NCI-H526 (cell line): ENCODE measurements at regions not wholly inside any gene's neighbourhood (a gene's known extent, or its start where the extent isn't known, plus 50 kb on each side); places are given as distances from the start of the nearest gene placed in this dataset.

Source experiments
- DNase-seq, 2 experiments: peaks; one replicate each; lab custom pipeline; 2025; lab: John Stamatoyannopoulos, UW

DNA sequence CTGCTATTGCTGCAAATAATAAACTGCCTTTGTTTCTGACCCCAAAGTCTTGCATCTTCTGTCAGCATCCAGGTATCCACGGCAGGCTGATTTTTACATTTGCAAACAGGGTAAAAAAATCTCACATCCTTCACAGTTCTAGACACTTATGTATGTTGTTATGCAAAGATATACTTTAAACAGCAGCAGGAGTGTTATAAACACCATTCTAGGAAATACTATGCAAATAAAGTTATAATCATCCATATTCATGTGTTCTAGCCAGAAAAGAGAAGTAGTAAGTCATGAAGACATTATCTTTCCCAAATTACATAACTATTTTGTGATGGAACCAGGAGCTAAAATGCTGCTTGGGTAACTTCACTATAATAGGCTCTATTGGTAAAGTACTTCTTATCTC is 534.2 kb downstream of the LTN1 start:
- DNase-seq, result peak in 1 of 2 experiments; percentile 1

DNA sequence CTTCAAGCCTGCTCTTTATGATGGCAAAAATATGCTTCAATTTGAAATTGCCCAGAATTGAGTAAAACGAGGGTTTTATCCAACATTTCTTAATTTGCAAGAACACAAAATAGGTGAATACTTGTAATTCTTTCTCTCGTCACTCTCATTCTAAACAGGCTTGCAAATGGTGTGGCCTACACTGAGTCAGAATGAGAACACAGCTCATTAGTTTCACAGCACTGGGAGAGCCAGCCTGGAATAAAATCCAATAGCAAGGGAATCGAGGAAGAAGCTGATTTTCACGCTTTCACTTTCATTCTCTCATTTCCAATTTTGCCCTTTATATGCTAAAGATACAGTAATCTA is 537.5 kb downstream of the LTN1 start:
- DNase-seq, result no peak

DNA sequence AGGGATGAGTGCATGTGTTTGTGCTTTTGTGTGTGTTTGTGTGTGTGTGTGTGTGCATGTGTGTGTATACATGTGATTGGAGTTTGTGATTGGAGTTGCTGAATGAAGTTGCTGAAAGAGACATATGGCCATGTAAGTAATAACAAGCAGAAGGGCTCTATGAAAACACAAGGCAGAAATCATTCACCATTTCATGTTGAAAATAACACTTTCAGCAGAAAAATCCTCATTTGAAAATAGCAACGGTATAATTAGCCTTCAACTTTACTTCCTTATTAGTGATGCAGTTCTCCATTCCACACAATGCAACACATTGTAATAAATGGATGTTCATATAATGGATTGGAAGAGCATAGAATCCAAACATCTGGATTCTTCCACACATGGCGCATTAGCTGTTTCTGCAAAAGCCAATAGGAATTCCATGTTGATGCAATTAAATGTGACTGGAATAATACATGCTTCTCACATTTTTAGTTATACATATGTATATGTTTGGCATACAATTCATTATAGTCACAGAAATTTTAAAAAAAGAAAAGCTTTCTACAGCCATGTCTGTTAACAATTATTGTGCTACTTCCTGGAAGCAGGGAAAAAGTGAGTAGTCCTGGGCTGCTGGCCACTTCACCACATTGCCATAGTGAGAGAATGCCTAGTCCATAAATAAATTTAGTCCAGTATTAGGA is 538.0 kb downstream of the LTN1 start:
- no peak for DNase-seq

DNA sequence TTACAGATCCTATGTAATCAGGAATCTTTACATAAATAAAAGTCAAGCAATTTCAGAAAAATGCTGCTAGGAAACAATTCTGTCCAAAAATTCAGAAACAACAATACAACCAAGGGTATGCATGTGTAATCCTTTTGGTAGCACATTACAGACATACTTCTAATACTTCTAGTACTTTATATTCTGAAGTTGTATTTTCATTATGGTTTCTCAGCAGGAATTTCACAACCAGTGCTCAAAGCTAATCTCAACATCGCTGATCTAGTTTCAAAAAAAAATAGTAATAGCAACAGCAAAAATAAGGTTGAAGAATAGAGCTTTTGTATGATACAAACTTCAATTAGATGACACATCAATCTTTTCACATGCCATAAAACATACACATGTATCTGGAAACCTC is 545.2 kb downstream of the LTN1 start:
- no peak for DNase-seq

DNA sequence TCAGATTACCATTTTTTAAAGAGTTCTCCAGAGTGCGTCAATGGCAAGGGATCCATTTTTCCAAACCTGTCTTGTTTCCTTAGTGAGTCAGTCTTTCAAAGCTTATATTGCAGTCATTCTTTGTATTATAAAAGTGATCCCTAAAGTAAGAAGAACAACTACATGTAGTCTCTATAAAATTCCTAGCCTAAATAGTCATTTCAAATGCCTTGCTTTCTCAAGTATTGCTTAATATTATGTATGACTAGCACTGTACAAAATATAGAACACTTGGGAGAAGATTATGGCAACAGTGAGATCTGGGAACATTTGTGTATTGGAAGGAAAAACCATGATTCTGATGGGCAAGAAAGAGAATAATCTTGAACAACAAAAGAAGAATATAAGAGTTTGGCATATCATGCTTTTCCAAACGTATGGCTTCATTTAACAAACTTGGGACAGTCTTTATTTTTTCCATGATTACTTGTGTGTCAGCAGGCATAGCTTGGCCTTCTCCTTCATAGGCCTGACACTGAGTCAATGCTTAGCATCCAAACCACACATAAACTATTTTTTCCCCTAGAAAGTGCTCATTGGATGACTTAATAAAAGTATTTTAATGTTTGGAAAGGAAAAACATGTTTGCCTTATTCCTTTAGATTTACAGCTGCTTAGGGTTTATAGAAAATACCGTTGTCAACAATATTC is 547.4 kb downstream of the LTN1 start:
- no peak for DNase-seq

DNA sequence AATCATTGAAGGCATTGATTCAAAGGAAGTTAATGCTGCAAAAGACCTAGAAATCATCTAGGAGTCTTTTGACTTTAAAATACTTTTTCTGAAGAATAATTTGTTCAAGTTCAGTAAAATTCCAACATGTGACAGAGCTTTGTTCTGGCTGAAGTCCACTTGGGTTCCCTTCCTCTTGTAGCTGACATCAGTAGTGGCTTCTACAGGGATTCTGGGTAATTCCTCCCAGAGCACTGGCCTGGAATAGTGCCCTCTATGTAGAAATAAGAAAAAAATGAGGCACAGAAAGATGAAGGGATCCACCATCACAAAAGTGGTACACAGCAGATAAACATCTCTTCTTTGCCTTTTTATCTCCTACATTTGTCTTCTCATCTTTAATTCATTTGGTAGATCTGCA is 548.1 kb downstream of the LTN1 start:
- no peak for DNase-seq

DNA sequence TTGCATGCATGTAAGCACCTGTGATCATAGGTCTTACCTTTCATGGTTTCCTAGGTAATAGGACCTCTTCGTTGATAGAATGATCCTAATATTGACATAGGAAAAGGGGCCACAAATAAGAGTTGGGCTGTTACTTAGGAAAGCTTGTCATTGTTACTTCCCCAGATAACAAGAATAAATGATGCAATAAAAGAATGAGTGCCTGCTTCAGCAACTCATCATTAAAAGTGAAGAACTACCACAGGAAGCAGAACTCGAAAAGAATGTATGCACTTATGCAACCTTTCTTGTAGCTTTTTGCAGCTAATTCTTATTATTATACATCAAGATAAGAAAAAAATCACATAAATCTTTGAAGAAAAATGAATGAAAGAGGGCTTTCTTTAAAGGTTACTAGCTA is 548.6 kb downstream of the LTN1 start:
- DNase-seq, result peak in 1 of 2 experiments; percentile 0

DNA sequence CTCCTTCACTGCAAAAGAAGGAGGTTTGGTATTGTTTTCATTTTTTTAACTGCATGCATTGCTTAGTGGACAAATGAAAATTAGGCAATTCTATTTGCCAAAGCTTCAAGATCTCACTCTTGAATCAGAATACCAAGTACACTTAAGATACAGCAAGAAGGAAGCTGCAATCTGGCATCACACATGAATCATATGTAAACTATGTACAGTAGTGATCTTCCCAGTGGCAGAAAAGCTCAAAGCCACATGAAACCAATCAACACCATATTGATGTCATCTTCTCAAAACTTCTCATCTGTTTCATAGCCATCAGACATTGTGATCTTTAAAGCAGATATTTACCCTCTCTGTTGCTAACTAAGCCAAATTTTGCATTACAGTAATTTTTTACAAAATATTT is 550.1 kb downstream of the LTN1 start:
- DNase-seq, result no peak

DNA sequence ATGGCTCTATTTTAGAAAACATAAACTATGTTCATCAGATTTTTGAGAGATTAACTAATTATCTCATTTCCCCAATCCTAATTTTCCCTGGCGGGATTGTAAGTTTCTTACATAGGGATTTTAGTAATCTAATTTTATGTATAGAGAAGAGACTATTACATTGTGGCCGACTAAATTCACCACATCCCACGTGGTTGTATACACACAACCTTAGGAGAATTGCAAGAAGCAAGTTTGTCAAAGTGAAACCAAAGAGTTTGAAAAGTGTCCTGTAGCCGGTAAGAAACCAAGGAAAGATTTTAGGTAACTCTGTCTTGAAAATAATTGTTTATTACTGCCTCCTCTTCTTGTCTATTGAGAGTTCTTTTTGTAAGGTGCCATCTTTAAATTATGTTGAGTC is 550.6 kb downstream of the LTN1 start:
- DNase-seq, result no peak

DNA sequence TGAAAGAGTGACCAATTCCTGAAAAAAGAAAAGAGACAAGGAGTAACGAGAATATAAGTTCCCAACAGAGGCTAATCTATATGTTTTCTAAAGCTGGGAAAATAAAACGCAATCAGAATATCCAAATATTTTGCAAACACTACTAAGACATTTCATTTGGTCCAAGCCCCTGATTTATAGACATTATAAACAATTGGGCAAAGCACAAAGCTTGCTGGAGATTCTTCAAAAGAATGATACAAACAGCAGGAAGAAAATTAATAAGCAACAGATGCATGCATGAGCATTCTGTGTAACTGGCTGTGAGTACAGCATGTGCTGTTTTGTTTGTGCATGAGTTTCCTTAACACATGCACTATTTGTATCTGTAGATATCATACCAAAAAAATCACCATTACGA is 552.9 kb downstream of the LTN1 start:
- no peak for DNase-seq

DNA sequence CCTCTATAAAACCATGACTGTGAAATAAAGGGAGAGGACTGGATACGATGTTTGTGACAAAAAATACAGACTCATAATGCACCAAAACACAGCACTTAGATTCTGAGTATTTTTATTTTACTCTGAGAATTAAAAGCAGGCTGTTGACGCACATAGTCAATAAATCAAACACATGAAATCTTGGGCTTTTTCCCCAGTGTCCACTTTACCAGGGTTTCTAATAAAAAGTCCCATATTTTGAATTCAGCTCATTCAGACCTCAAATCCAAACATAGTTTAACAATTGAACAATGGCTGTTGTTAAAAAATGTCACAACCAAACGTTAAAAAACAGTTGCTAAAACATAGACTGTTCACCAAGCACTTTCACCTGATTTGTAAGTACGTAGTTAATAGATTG is 553.4 kb downstream of the LTN1 start:
- no peak for DNase-seq

DNA sequence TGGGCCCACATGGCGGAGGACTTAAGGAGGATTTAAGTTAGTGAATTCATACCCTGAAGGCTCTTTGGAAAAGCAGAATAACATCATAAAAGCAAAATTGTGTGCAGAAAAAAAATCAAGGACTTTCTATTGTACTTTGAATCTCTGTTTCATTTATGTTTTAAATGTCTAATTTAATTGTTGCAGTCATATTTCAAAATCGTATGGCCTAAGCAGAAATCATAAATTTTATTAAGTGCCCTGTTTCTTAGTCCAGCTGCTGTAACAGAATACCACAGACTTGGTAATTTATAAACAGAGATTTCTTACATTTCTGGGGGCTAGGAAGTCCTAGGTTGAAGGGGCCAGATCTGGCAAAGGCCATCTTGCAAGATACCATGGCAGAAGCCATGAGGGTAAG is 555.6 kb downstream of the LTN1 start:
- no peak for DNase-seq

DNA sequence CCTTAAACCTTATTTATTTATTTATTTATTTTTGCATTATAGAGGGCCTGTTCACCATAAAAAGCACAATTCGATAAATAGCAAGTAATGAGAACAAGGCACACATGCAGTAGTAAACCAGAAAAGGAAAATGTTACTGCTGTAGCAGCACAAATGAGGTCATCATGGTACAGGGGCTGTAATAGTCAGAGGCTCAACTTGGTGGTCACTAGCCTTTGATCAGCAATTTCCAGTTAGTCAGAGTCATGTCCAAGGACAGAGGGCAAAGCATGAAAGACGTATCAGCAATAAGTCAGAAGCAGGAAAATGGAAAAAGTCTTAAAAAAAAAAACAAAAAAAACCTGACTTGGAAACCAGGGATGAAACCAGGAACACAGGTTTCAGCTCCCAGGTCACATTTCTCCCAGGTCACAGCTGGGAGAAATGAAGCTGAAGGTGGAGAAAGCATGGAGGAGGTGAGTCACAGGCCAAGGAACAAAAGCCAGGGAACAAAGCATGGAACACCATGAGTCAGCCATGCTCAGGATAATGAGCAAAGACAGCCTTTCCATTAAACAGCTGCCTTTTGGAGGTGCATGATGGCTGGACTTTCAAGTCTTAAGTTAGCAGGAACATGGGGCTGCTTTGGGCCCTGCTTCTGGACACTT is 556.3 kb downstream of the LTN1 start:
- no peak for DNase-seq

DNA sequence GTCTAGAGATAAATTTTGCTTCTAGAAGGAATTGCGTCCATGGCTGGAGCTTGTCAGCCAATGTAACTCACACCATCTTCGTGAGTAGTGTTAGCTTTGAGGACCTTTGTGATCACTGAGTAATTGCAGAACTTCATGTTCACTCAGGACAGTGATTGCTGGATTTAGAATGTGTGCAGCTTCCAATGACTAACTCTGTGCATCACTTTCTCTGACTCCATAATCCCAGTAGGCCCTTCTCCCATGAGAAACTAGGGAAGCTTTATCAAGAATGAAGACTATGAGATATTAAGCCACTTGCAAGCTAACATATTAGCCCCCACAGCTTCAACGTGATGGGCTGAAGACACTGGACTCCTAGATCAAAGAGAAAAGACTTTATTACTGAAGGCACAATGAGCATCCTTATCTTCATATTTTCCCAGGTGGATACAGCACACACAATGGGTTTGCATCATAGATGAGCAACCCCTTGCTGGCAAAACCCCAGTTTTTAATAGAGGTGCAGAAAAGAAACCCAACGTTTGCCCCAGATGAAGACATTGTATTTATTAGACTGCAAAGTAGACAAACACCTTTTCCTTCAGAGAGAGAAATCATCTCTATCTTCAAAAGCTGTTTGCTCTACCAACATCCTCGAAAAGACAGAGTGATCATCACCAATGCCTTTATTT is 561.0 kb downstream of the LTN1 start:
- no peak for DNase-seq

DNA sequence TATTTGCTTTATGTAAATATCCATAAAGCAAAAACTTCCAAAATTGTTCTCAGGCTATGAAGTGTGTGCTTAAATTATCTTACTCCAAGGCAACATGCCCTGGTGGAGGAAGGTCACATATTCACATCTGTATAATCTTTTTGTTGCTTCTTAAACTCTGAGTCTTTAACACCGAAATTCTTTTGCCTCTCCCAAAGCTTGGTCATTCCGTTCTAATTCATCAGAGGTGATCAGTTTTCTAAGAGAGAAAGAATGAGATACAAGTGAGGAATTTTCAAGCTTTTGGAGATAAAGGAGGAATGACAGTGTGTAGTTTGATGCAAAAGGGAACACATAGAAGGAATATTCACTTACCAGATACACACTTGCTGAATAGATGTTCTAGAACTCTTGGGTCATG is 561.7 kb downstream of the LTN1 start:
- DNase-seq, result no peak

DNA sequence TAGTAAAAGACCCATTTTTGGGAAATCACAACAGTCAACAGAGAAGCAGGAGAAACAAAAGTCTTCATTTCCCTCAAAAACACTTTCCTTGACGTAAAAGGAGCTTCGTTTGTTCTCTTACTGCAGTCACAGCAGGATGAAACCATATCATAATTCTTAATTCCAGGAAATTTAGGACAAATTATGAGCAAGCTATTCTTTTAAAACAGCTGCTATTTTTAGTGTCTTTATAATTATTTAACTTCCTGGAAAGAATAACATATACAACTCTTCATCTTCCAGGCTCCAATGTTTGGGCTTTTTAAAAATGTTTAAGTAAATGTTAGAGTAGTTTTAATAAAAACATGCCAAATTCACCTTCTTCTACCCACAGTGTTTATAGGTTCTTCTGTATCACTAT is 563.5 kb downstream of the LTN1 start:
- DNase-seq, result no peak

DNA sequence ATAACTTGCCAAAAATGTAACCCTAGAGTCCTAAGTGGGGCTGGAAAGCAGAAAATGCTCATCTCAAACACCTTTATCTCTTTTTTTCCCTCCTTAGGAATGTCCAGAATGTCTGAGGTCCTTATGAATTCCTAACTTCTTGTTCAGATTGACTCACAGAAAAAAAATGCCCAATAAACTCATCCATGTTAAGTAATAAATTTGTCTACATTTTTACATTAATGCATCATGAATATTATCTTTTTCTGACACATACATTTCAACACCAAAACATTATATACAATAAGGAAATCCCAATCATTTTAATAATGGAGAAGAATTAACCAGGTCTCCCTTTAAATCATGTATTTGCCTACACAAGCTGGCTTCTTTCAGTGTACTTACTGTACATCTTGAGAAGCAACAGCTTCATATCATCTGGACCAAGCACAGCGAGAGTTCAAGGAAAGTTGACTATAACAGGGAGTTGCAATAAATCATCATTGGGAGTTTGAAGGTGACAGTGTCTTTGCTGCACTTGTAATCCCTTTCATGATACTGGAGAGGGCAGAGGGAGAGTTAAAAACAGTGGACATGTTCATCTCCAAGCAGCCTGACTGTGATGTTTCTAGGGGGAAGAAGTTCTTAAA is 565.2 kb downstream of the LTN1 start:
- no peak for DNase-seq

DNA sequence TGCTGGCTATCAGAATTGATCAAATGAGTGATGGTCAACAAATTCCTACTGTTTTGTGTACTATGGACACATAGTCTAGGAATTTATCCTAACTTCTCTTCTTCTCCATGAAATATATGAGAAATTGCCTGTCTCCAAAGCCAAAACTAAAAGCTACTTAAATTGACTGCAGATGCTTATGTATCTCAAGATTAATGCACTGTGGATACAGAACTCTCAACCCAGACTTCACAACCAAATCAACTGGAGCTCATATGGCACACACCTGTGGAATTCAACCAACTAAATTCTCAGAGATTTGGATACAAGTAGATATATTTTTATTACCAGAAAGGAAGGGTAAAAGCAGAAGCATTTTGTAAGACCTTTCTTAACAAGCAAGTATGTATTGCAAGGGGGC is 566.1 kb downstream of the LTN1 start:
- DNase-seq, result no peak

DNA sequence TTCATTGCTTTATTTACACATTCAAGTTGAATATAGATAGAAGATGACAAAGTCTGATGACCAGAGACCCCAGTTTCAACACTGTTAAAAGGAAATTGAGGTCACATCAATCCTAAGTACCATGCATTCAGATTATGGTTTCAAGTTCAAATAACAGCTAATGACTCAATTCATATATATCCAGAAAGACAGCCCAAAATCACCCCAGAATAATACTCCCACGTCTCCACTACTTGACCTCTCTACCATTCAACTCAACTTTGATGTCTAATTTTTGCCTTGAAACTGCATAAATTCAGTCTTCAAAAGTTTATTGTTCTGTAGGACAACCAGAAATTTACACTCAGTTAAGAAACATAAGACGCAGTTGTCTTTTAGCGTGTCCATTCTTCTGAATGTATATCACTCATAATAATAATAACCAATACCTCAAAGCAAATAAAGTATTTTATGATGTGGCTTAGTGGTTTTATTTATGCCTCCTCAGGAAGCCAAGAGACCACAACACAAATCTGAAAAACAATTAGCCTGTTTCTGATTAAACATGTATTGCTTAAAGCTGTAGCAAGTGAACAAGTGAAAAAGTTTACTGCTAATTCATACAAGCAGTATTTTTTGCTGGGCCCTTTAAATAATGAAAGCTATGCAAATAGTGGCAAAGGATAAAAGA is 569.0 kb downstream of the LTN1 start:
- no peak for DNase-seq

DNA sequence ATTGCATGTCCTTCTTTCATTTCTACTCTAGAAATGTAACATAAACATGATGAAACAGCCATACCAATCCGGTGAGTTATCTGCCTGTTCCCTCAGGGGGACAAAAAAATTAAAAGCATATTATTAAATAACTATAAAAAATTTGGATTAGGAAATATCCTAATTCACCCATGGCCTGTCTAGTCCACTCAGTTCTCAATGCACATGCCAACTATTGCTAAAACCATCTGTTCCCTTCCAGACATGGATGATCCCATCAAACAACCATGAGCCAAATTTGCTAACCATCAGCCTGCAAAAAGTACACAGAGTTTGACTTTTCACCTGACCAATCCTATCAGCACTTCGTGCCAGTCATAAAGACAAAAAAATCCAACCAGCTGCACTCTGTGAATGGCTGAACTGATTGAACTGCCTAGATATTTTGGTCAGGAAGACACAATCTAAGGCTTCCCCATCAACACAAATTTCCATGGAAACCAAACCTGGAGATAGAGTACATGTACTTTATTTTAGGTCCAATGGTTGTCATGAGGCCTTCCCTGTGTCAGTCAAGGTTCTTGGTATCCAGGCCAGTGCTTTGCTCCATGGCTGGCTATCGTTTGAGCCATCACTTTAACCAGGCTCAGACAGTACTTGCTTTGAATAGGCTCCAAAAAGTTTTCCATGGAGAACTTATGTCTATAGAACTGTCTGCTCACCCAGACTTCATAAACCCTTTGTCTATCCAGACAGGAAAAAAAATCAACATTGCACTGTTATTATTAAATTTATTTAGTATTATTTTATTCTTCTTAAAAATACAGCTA is 570.8 kb downstream of the LTN1 start:
- DNase-seq, result no peak

DNA sequence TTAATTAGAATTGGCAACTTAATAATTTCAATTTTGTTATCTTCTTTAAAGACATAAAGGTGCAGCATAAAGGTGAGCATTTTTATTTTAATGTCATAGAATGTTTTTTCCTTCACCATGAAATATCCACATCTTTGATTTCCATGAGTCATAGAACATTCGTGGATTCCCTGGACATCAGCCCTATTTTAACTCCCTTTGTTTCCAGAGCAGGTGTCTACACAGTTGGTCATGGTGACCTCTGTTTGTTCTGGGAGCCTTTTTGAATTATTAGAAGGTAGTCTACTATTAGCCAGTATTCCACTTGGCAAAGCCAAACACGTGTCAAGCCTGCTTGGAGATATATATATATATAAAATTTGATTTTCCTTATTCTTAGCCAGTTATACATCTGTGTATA is 572.9 kb downstream of the LTN1 start:
- no peak for DNase-seq
